Right atrium auricular region (tissue), 2 donors: ENCODE measurements at regions not wholly inside any gene's neighbourhood (a gene's known extent, or its start where the extent isn't known, plus 50 kb on each side); places are given as distances from the start of the nearest gene placed in this dataset.

ENCODE experiments used
- DNase-seq: peaks from one replicate; pipeline ENCODE4 v3.0.0-alpha.2; 2019; ENCODE audit warnings: low spot score
- H3K27ac ChIP-seq, 2 donors: fragments of 200-600 bp; sonication (generic); 1 replicate in 1 of 2; 2 replicates in 1 of 2; pipeline ENCODE4 v1.5.1; 2016 to 2019
- H3K27me3 ChIP-seq, 2 donors: fragments of 200-600 bp; sonication (generic); one replicate each; pipeline versions ENCODE4 v1.5.1 to v1.6.0; 2017 to 2019
- H3K36me3 ChIP-seq: fragments of 200-600 bp; sonication (generic); one replicate; pipeline ENCODE4 v1.5.1; 2016
- H3K4me1 ChIP-seq, 2 donors: fragments of 200-600 bp; sonication (generic); one replicate each; pipeline versions ENCODE4 v1.5.1 to v1.6.0; 2017 to 2019
- H3K4me3 ChIP-seq, 2 donors: fragments of 200-600 bp; sonication (generic); 1 replicate in 1 of 2; 2 replicates in 1 of 2; pipeline ENCODE4 v1.5.1; 2017 to 2019; ENCODE audit warnings: mild to moderate bottlenecking in 1 of 2, moderate library complexity in 1 of 2
- H3K9me3 ChIP-seq, 2 donors: fragments of 200-600 bp; sonication (generic); one replicate each; pipeline ENCODE4 v1.5.1; 2019
- TF ChIP-seq, protein P1 (sequence below), 2 donors: fragments of 200-600 bp; sonication (generic); IDR thresholded peaks; one replicate each; pipeline ENCODE4 v1.5.1; 2019; ENCODE audit warnings: antibody characterized with exemption in 2 of 2

DNA sequence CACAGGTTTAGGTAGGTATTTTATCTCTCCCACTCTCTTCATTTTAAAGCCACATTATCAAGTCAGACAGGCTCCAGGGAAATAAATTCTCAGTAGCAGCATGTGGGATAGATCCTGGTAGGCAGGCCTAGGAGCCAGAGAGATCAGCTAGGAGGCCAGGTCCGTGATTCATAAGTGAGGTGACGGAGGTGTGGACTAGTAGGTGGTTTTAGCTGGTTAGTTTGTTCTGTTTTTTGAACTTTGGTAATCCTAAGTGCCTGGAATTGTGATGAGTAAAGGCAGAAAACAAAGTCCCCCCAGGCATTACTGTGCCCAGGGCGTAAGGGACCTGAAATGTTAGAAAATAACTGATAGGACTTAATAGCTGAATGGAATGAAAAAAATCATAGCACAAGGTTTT, 53.6 kb upstream of the E2F3 start:
- H3K9me3 ChIP-seq: peaks cover 0 to 4% of the 10 kb centered on the region in 2 donors
- no peaks in the 10 kb centered on the region for H3K27me3 ChIP-seq
- H3K4me1 ChIP-seq: no peaks in the 10 kb centered on the region
- no peak for DNase-seq
- no peak overlapping the region for H3K27ac ChIP-seq
- H3K4me3 ChIP-seq: no peak overlapping the region
- H3K36me3 ChIP-seq: no peaks in the 10 kb centered on the region
- TF ChIP-seq, protein P1, sequence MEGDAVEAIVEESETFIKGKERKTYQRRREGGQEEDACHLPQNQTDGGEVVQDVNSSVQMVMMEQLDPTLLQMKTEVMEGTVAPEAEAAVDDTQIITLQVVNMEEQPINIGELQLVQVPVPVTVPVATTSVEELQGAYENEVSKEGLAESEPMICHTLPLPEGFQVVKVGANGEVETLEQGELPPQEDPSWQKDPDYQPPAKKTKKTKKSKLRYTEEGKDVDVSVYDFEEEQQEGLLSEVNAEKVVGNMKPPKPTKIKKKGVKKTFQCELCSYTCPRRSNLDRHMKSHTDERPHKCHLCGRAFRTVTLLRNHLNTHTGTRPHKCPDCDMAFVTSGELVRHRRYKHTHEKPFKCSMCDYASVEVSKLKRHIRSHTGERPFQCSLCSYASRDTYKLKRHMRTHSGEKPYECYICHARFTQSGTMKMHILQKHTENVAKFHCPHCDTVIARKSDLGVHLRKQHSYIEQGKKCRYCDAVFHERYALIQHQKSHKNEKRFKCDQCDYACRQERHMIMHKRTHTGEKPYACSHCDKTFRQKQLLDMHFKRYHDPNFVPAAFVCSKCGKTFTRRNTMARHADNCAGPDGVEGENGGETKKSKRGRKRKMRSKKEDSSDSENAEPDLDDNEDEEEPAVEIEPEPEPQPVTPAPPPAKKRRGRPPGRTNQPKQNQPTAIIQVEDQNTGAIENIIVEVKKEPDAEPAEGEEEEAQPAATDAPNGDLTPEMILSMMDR (IDR thresholded peaks at IDR 0.05): no peak

DNA sequence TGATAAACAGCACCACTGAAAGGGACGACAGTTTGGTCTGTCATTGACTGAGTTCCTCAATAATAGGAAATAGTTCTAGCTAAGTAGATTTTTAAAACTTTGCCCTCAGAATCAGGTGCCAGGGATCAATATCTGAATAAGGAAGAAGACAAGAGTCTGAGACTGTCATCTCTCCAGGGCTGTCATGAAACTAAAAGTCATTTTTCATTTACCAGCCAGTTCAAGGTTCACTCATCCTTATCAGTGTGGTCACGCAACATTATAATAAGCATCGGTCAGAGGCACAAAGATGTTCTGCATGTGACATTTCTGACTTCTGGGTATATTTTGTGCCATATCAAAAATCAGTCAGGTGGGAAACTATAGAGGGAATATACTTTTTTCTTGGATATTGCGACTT, 52.5 kb upstream of the E2F3 start:
- Histone ChIP-seq H3K27ac (no peak overlapping the region), H3K27me3 (no peaks in the 10 kb centered on the region), H3K4me1 (no peaks in the 10 kb centered on the region), H3K4me3 (no peak overlapping the region), H3K9me3 (peaks cover 0 to 9% of the 10 kb centered on the region in 2 donors), H3K36me3 (no peaks in the 10 kb centered on the region)
- DNase-seq: no peak
- TF ChIP-seq, protein P1 (IDR thresholded peaks at IDR 0.05): no peak

DNA sequence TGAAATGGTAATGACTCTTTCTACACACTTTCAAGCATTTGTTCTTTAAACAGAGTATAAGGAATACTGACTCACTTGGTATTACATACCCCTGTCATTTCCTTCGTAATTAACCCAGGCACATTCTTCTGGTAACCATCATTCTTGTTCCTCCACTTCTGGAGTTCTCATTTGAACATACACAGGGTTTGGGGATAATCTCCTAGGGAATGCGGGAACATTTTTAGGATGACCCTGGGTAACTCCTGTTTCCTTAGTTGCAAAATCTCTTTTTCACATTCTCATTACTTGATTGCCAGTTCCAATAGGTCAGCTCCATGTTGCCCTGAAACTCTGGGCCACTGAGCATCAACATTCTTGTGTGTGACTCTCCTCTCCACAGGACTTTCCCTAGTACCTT, 51.5 kb upstream of the E2F3 start:
- no peak for DNase-seq
- TF ChIP-seq, protein P1 (IDR thresholded peaks at IDR 0.05): no peak
- Histone ChIP-seq H3K4me1 (no peaks in the 10 kb centered on the region), H3K27ac (no peak overlapping the region), H3K27me3 (no peaks in the 10 kb centered on the region), H3K4me3 (no peak overlapping the region), H3K36me3 (no peaks in the 10 kb centered on the region), H3K9me3 (peaks cover 0 to 9% of the 10 kb centered on the region in 2 donors)

DNA sequence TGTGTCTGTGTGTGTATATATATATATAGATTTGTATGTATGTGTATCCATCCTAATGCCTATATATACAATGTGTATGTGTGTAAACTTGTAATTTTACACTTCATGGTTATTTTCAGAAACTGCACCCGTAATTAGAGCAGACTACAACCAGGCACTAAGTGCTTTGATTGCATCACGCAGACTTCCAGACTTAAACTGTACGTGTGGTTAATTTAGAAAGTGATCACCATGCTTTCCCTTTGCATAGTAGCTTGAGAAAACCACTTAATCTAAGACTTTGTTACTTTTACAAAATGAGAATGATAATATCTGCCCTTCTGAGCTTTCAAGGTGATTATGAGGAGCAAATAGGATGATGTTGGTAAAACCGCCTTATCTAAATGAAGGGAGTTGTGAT, 50.1 kb upstream of the E2F3 start:
- H3K27me3 ChIP-seq: no peaks in the 10 kb centered on the region
- no peaks in the 10 kb centered on the region for H3K4me1 ChIP-seq
- no peak for DNase-seq
- no peaks in the 10 kb centered on the region for H3K36me3 ChIP-seq
- no peak overlapping the region for H3K27ac ChIP-seq
- TF ChIP-seq, protein P1 (IDR thresholded peaks at IDR 0.05): no peak
- no peak overlapping the region for H3K4me3 ChIP-seq
- peaks cover 0 to 9% of the 10 kb centered on the region in 2 donors for H3K9me3 ChIP-seq
